IMR-90 (cell line): ENCODE measurements at regions not wholly inside any gene's neighbourhood (a gene's known extent, or its start where the extent isn't known, plus 50 kb on each side); places are given as distances from the start of the nearest gene placed in this dataset.

Experiments
- ATAC-seq: fragments of 200-7000 bp; cut with Tn5 transposase; 2 replicates; pipeline ENCODE4 v1.9.1; 2020; ENCODE audit warnings: low read depth, mild to moderate bottlenecking, moderate library complexity
- BruUV-seq: library from RNA; stranded (reverse); fragments of 400-500 nt; replicated peaks from 2 replicates; lab custom pipeline; 2021; lab: Mats Ljungman, UMichigan
- CTCF ChIA-PET: fragments of 300-600 bp; formaldehyde crosslinking; extraction: SDS; loops from one replicate; lab custom pipeline; 2021; ENCODE audit warnings: antibody characterized with exemption; lab: Yijun Ruan, JAX
- POLR2A ChIA-PET: fragments of 300-600 bp; sonication (Branson Sonifier 250); formaldehyde crosslinking; loops from one replicate; lab custom pipeline; 2022; ENCODE audit warnings: antibody characterized with exemption; ENCODE audit not compliant: unreplicated experiment; lab: Charles Lee
- DNase-seq: peaks from one replicate; pipeline ENCODE4 v3.0.0; 2013
- H2AFZ ChIP-seq: replicated peaks from 2 replicates; pipeline ENCODE3; 2013; ENCODE audit warnings: low read length, mild to moderate bottlenecking; ENCODE audit not compliant: poor library complexity
- H2AK5ac ChIP-seq: 2 replicates; pipeline ENCODE4 v1.6.1; 2013; ENCODE audit warnings: low read depth, low read length, inconsistent platforms
- H2AK9ac ChIP-seq: replicated peaks from 2 replicates; pipeline ENCODE3; 2013; ENCODE audit warnings: mild to moderate bottlenecking, low read depth, low read length, moderate library complexity; ENCODE audit not compliant: poor library complexity
- H2BK120ac ChIP-seq: 2 replicates; pipeline ENCODE4 v1.6.1; 2013; ENCODE audit warnings: low read depth, low read length, inconsistent platforms
- H2BK15ac ChIP-seq: 3 replicates; pipeline ENCODE4 v1.6.1; 2013; ENCODE audit warnings: low read depth, low read length, inconsistent platforms
- H2BK20ac ChIP-seq: 2 replicates; pipeline ENCODE4 v1.6.1; 2013; ENCODE audit warnings: low read depth, mild to moderate bottlenecking, inconsistent platforms, low read length, moderate library complexity
- H2BK5ac ChIP-seq: 2 replicates; pipeline ENCODE4 v1.6.1; 2013; ENCODE audit warnings: mild to moderate bottlenecking, low read depth, low read length, inconsistent platforms; ENCODE audit not compliant: poor library complexity, severe bottlenecking
- H3K14ac ChIP-seq: replicated peaks from 2 replicates; pipeline ENCODE4 v1.6.1; 2013; ENCODE audit warnings: low read depth, low read length, inconsistent platforms
- H3K18ac ChIP-seq: 2 replicates; pipeline ENCODE4 v1.6.1; 2013; ENCODE audit warnings: low read depth, low read length, control low read depth
- H3K23ac ChIP-seq: 2 replicates; pipeline ENCODE4 v1.6.1; 2013; ENCODE audit warnings: low read depth, low read length, inconsistent platforms
- H3K27ac ChIP-seq: 2 replicates; pipeline ENCODE4 v1.5.1; 2013; ENCODE audit warnings: mild to moderate bottlenecking, control low read depth, low read length; ENCODE audit not compliant: insufficient read depth
- H3K27me3 ChIP-seq: 2 replicates; pipeline ENCODE4 v1.6.1; 2013; ENCODE audit warnings: low read length; ENCODE audit not compliant: control insufficient read depth, insufficient read depth
- H3K36me3 ChIP-seq: 2 replicates; pipeline ENCODE4 v1.6.1; 2013; ENCODE audit warnings: low read length, mixed read lengths; ENCODE audit not compliant: control insufficient read depth, insufficient read depth
- H3K4ac ChIP-seq: 2 replicates; pipeline ENCODE4 v1.6.1; 2013; ENCODE audit warnings: low read depth, low read length, inconsistent platforms
- H3K4me1 ChIP-seq: 2 replicates; pipeline ENCODE4 v1.6.1; 2013; ENCODE audit warnings: low read length, mixed read lengths; ENCODE audit not compliant: control insufficient read depth, insufficient read depth
- H3K4me2 ChIP-seq: 2 replicates; pipeline ENCODE4 v1.6.1; 2013; ENCODE audit warnings: low read depth, mild to moderate bottlenecking, control low read depth, low read length, moderate library complexity
- H3K4me3 ChIP-seq: 2 replicates; pipeline ENCODE4 v1.5.1; 2013; ENCODE audit warnings: low read depth, mild to moderate bottlenecking, control low read depth, low read length, moderate library complexity; ENCODE audit not compliant: insufficient read depth
- H3K56ac ChIP-seq: 2 replicates; pipeline ENCODE4 v1.6.1; 2013; ENCODE audit warnings: low read length, inconsistent platforms; ENCODE audit not compliant: insufficient read depth; ENCODE audit errors: extremely low read depth
- H3K79me1 ChIP-seq, 2 experiments: 2 replicates each; pipeline ENCODE4 v1.6.1; 2013; ENCODE audit warnings: low read length in 2 of 2, inconsistent platforms in 1 of 2, low read depth in 1 of 2
- H3K9ac ChIP-seq: 2 replicates; pipeline ENCODE4 v1.6.1; 2013; ENCODE audit warnings: low read depth, low read length, control low read depth
- H3K9me1 ChIP-seq: 2 replicates; pipeline ENCODE4 v1.6.1; 2013; ENCODE audit warnings: low read length, inconsistent platforms; ENCODE audit not compliant: insufficient read depth
- H3K9me3 ChIP-seq: 2 replicates; pipeline ENCODE4 v1.6.1; 2013; ENCODE audit warnings: low read length; ENCODE audit not compliant: control insufficient read depth, insufficient read depth
- H4K20me1 ChIP-seq: 2 replicates; pipeline ENCODE4 v1.6.1; 2013; ENCODE audit warnings: low read length, inconsistent platforms; ENCODE audit not compliant: insufficient read depth
- H4K5ac ChIP-seq: 2 replicates; pipeline ENCODE4 v1.6.1; 2013; ENCODE audit warnings: mild to moderate bottlenecking, low read depth, low read length, control low read depth
- H4K8ac ChIP-seq, 2 experiments: 2 replicates each; pipeline ENCODE4 v1.6.1; 2013; ENCODE audit warnings: low read depth in 2 of 2, low read length in 2 of 2, control low read depth in 1 of 2, inconsistent platforms in 1 of 2
- H4K91ac ChIP-seq: 2 replicates; pipeline ENCODE4 v1.6.1; 2013; ENCODE audit warnings: low read depth, low read length, inconsistent platforms; ENCODE audit not compliant: insufficient read depth
- CEBPB ChIP-seq: IDR thresholded peaks from 2 replicates; pipeline ENCODE4 v1.6.1; 2012; ENCODE audit warnings: low read depth, low read length, improper control_type of control experiment
- MAFK ChIP-seq: IDR thresholded peaks from 2 replicates; pipeline ENCODE4 v1.6.1; 2012; ENCODE audit warnings: low read depth, low read length, improper control_type of control experiment
- MAZ ChIP-seq: IDR thresholded peaks from 2 replicates; pipeline ENCODE4 v1.6.1; 2012; ENCODE audit warnings: low read depth, mild to moderate bottlenecking, low read length, improper control_type of control experiment, moderate library complexity, borderline replicate concordance
- WGBS, 2 experiments: methylation state at CpG; one replicate each; pipeline versions ENCODE4 v1.1.5 to v1.1.7; 2013; ENCODE audit warnings: missing lambda C conversion rate in 2 of 2; ENCODE audit not compliant: insufficient read length in 1 of 2; ENCODE audit errors: extremely low coverage in 2 of 2; 5-methylcytosine and 5-hydroxymethylcytosine counted together
- dilution Hi-C: fragments of 300-500 bp; cut with HindIII; formaldehyde crosslinking; loops from one replicate; pipeline ENCODE4 v1.14.3; 2018; ENCODE audit warnings: low sequenced_read_pairs; ENCODE audit not compliant: unreplicated experiment
- in situ Hi-C: fragments of 300-500 bp; cut with MboI; formaldehyde crosslinking; loops from 3 replicates; pipeline ENCODE4 v1.14.3; 2019; ENCODE audit warnings: low sequenced_read_pairs, inconsistent platforms, mixed read lengths
- intact Hi-C: fragments of 100-400 bp; cut with micrococcal nuclease; formaldehyde crosslinking; loops from 2 replicates; pipeline ENCODE4 v1.10.0; 2022
- TF ChIP-seq, protein P1 (sequence below): fragments of 150-350 bp; IDR thresholded peaks from 2 replicates; pipeline ENCODE4 v1.6.1; 2016; ENCODE audit warnings: low read depth, mild to moderate bottlenecking, low read length, moderate library complexity, borderline replicate concordance

GRCh38 chr3:623914-624545 is 427.5 kb downstream of the CHL1 start:
- BruUV-seq = no TSS peak
- H3K4me2 ChIP-seq = no peak overlapping the region
- H3K9me1 ChIP-seq = no peaks in the 10 kb centered on the region
- H3K4me3 ChIP-seq = no peak overlapping the region
- no peak overlapping the region for H3K18ac ChIP-seq
- H4K5ac ChIP-seq = no peak overlapping the region
- no peaks in the 10 kb centered on the region for H4K20me1 ChIP-seq
- CTCF ChIA-PET = no interaction called here
- no peak overlapping the region for H2AK5ac ChIP-seq
- no CpG with 5 or more reads among the region's 4 CpGs for WGBS, 2 experiments
- no peak overlapping the region for H3K23ac ChIP-seq
- H2BK5ac ChIP-seq = no peak overlapping the region
- no peak overlapping the region for H3K14ac ChIP-seq
- H3K79me1 ChIP-seq = no peaks in the 10 kb centered on the region
- H4K8ac ChIP-seq = no peak overlapping the region
- DNase-seq = no peak
- no peaks in the 10 kb centered on the region for H3K27me3 ChIP-seq
- no peaks in the 10 kb centered on the region for H3K36me3 ChIP-seq
- TF ChIP-seq CEBPB = no peak
- TF ChIP-seq MAFK = peak; percentile 70
- no peak for TF ChIP-seq MAZ
- TF ChIP-seq, protein P1, sequence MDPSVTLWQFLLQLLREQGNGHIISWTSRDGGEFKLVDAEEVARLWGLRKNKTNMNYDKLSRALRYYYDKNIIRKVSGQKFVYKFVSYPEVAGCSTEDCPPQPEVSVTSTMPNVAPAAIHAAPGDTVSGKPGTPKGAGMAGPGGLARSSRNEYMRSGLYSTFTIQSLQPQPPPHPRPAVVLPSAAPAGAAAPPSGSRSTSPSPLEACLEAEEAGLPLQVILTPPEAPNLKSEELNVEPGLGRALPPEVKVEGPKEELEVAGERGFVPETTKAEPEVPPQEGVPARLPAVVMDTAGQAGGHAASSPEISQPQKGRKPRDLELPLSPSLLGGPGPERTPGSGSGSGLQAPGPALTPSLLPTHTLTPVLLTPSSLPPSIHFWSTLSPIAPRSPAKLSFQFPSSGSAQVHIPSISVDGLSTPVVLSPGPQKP = no peak
- H2BK20ac ChIP-seq = no peak overlapping the region
- H3K9ac ChIP-seq = no peak overlapping the region
- intact Hi-C loops = no loop called here
- H3K9me3 ChIP-seq = 0 out of 2 replicates have a peak, but pooled peaks cover 2% of the 10 kb centered on the region
- no peak overlapping the region for H4K91ac ChIP-seq
- no peak overlapping the region for H2AFZ ChIP-seq
- in situ Hi-C loops = no loop called here
- no peak overlapping the region for H2BK120ac ChIP-seq
- no peaks in the 10 kb centered on the region for H3K4me1 ChIP-seq
- dilution Hi-C loops = no loop called here
- H2AK9ac ChIP-seq = no peak overlapping the region
- no peak overlapping the region for H3K4ac ChIP-seq
- no peak overlapping the region for H2BK15ac ChIP-seq
- no peak for ATAC-seq
- POLR2A ChIA-PET = no interaction called here
- no peak overlapping the region for H3K56ac ChIP-seq
- H3K27ac ChIP-seq = no peak overlapping the region
